Stimulated activated naive CD8-positive, alpha-beta T cell treated with anti-CD3 and anti-CD28 coated beads, Interleukin-15, amount 100 ng/mL, for 72 hours (primary cell): ENCODE measurements at regions not wholly inside any gene's neighbourhood (a gene's known extent, or its start where the extent isn't known, plus 50 kb on each side); places are given as distances from the start of the nearest gene placed in this dataset.
A peak's percentile ranks its signal among the peaks of the same experiment; 100 is the strongest.

ENCODE experiments used
- ATAC-seq: fragments of 150-1000 bp; cut with Tn5 transposase; 2 replicates; pipeline ENCODE4 v1.10.0; 2021; ENCODE audit warnings: mild to moderate bottlenecking, moderate library complexity
- DNase-seq, 2 donors: peaks; one replicate each; pipeline ENCODE4 v3.0.0; 2021 to 2022
- H3K27ac Mint-ChIP-seq, 2 donors: one replicate each; pipeline ENCODE4 v1.8.0; 2022; ENCODE audit warnings: mild to moderate bottlenecking in 2 of 2, mixed read lengths in 2 of 2, moderate library complexity in 2 of 2
- H3K27me3 Mint-ChIP-seq: one replicate; pipeline ENCODE4 v1.8.0; 2022; ENCODE audit warnings: mixed read lengths
- H3K4me1 Mint-ChIP-seq: one replicate; pipeline ENCODE4 v1.8.0; 2022; ENCODE audit warnings: mild to moderate bottlenecking, mixed read lengths
- H3K4me3 Mint-ChIP-seq, 2 donors: one replicate each; pipeline ENCODE4 v1.8.0; 2022; ENCODE audit warnings: mild to moderate bottlenecking in 2 of 2, mixed read lengths in 2 of 2, moderate library complexity in 1 of 2
- H3K9me3 Mint-ChIP-seq, 2 donors: one replicate each; pipeline ENCODE4 v1.8.0; 2022; ENCODE audit warnings: mixed read lengths in 2 of 2

DNA sequence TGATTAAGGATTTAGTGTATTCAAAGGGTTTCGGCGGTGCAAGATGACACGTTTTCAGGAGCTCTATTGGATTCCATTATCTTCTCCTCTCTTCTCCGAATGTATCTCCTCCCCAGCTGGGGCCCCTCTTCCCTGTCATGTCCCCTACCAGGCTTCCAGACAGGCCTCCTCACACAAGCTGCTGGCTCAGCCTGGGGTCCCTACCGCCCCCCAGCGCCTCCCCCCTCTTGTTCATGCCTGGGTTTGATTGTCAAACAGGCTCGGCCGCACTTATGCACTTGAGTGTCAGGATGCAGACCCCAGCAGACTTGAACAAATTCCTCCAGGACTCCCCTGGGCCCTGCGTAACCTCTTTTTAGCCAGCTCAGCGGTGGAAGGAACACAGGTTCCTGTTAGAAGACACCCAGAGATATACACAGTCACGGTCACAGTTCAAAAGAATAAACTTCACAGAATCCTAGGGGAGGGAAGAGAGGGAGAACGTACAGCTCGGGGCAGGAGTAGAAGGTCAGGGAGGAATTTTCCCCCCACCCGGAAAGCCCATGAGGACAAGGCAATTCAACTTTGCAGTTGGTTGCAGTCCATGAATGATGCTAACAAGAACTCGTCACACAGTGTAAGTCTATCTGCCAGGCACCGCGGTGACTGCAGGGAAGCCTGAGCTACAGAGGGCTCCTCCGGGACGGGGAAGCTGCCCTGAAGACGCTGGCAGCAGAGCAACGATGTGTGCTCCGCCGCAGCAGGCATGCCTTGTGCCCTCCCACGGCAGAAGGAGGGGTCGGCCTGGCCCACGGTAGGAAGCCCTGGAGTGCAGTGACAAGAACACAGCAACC, 560.0 kb downstream of the BNC2 start:
- ATAC-seq (no peak), DNase-seq (no peak)
- Mint-ChIP-seq H3K4me1 (no peaks in the 10 kb centered on the region), H3K27ac (no peak overlapping the region), H3K9me3 (no peaks in the 10 kb centered on the region), H3K27me3 (peaks cover 7% of the 10 kb centered on the region), H3K4me3 (no peak overlapping the region)

DNA sequence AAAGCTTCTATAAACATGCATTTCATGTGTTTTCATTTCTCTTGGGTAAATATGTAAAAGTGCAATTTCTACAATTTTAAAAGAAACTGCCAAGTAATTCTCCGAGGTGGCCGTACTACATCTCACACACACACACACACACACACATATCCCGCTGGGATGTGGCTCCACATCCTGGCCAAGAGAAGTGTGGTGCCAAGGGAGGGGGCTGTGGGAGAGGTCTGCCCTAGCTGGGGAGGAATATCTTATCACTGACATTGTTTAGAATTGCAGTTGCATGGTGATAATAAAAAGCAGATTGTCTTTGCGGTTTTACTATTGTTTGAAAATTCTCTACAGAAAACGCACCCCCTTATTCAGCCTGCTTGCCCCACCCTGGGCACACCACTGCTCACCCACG, 558.4 kb downstream of the BNC2 start:
- DNase-seq (no peak), ATAC-seq (no peak)
- H3K4me1 Mint-ChIP-seq: no peaks in the 10 kb centered on the region
- no peak overlapping the region for H3K4me3 Mint-ChIP-seq
- peaks cover 7% of the 10 kb centered on the region for H3K27me3 Mint-ChIP-seq
- no peak overlapping the region for H3K27ac Mint-ChIP-seq
- H3K9me3 Mint-ChIP-seq: no peaks in the 10 kb centered on the region

DNA sequence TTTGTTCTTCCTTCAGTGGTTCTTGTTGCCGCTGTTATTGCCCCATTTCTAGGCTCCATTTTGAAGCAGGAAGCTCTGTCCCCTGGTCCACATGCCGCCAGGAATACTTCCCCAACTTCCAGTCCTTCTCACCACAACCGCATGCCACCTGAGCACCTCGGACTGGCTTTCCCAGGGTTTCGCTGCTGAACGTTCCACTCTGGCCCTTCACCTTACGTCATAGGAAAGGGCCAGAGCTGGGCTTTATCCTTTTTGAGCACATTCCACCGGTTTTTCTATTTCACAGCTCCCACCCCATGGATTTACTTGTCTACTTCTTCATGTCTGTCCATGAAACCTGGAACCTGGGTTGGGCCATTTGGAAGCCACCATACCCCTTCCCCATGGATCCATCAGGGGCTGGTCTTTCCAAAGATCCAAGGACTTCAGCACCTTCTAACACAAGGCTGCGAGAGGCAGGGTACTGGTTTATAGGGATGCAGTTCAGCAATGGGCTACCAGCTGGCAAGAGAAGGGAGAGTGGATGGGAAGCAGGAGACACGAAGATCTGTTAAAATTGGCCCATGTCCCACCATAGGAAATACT, 557.4 kb downstream of the BNC2 start:
- Mint-ChIP-seq H3K4me3 (no peak overlapping the region), H3K9me3 (no peaks in the 10 kb centered on the region), H3K27me3 (peaks cover 7% of the 10 kb centered on the region), H3K4me1 (no peaks in the 10 kb centered on the region), H3K27ac (no peak overlapping the region)
- DNase-seq (no peak), ATAC-seq (no peak)

DNA sequence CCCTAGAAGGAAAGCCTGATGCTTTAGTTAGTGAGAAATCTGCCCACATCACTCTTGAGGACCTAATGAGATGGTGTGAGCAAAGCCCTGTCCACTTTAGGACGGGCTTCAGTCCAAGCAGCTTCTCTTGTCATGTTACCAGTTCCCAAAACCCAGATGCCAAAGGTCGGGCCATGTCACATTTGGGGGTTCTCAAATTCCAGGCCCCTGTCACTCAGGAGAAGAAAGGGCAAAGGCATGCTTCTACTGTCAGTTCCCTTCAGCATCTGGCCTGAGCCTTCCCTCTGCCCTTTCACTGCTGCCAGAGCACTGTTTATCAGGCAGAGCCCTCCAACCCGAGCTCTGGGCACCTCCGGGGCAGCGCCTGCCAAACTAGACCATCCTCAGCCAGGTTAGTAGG, 556.0 kb downstream of the BNC2 start:
- no peaks in the 10 kb centered on the region for H3K4me1 Mint-ChIP-seq
- no peak for ATAC-seq
- H3K27me3 Mint-ChIP-seq: peaks cover 7% of the 10 kb centered on the region
- no peak for DNase-seq
- H3K9me3 Mint-ChIP-seq: no peaks in the 10 kb centered on the region
- no peak overlapping the region for H3K4me3 Mint-ChIP-seq
- H3K27ac Mint-ChIP-seq: no peak overlapping the region

DNA sequence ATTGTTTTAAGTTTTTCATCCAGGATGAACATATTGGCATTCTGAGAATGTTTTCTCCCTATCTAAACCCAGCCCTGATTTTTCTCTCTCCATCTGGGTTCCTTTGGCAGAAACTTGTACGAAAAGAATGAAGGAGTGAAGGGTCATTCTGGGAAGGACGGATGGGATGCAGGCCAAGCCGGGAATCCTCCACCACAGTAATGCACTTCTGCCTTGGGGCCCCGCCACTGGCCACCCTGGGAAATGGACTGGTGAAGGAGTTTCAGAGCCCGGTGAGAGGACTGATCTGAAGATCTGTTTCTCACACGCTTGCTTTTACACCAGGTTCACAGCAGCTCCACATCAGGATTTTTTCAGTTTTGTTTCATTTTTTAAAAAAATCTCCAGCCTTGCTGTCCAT, 554.8 kb downstream of the BNC2 start:
- Mint-ChIP-seq H3K4me1 (no peaks in the 10 kb centered on the region), H3K27ac (no peak overlapping the region), H3K4me3 (no peak overlapping the region), H3K9me3 (no peaks in the 10 kb centered on the region), H3K27me3 (peaks cover under 1% of the 10 kb centered on the region)
- DNase-seq (no peak), ATAC-seq (no peak)

DNA sequence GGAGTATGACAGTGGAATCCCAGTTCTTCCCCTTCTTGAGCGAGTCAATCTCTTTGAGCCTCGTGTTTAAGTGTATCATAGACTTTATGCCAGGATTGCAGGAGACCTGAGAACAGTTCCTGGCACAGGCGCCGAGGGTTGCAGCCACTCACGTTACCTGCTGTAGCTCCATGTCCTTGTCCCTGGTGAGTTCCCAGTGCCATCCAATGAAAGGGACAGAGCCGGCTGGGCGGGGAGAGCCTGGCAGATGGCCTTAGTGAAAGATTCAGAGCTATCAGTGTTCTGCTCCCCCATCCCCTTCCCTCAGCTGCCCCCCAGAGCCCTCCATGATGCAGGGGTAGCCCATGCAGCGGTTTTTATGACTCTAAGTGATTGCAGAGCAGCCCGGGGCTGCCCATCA, 554.0 kb downstream of the BNC2 start:
- ATAC-seq (no peak), DNase-seq (no peak)
- Mint-ChIP-seq H3K4me3 (no peak overlapping the region), H3K27ac (no peak overlapping the region), H3K27me3 (no peaks in the 10 kb centered on the region), H3K9me3 (no peaks in the 10 kb centered on the region), H3K4me1 (no peaks in the 10 kb centered on the region)

DNA sequence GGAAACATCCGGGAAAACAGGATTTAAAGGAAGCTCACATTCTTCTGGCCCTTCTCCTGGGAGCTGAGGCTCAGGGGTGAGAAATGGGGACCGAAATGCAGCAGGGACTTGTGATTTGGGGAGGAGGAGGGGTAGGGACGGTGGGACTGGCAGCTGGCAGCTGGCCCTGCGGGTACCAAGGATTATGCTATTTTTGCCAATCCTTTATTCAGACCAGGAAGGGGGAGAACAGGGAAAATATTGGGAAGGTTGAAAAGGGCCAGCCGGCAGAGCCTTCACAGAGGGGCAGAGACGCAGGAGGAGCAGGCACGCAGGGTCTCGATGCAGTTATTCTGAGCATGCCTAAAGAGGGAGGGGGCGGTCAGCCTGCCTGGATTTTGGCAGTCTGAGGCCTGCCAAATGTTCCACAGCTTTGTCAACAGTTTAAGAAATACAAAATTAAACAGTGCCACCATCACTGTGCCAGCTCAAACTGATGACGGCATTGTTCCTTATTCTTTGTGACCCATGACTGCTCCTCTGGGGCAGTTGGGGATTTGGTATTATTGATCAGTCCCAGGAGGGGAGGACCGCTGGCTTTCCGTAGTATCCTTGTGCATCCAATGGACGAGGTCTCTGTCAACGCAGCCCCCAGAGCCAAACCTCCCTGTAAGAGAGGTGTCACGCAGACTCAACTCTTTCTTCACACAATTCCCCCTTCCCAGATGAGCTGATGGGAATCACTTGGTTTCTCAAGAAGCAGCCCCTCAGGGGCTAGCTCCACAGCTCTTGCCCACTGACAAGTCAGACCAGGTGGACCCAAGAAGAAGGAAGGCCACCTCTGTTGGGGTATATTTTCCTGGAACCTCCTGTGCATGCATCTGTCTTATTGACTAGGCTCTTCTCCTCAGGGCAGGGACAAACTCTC, 553.3 kb downstream of the BNC2 start:
- H3K27me3 Mint-ChIP-seq: no peaks in the 10 kb centered on the region
- no peaks in the 10 kb centered on the region for H3K9me3 Mint-ChIP-seq
- H3K27ac Mint-ChIP-seq: no peak overlapping the region
- DNase-seq: no peak
- no peaks in the 10 kb centered on the region for H3K4me1 Mint-ChIP-seq
- no peak for ATAC-seq
- no peak overlapping the region for H3K4me3 Mint-ChIP-seq

DNA sequence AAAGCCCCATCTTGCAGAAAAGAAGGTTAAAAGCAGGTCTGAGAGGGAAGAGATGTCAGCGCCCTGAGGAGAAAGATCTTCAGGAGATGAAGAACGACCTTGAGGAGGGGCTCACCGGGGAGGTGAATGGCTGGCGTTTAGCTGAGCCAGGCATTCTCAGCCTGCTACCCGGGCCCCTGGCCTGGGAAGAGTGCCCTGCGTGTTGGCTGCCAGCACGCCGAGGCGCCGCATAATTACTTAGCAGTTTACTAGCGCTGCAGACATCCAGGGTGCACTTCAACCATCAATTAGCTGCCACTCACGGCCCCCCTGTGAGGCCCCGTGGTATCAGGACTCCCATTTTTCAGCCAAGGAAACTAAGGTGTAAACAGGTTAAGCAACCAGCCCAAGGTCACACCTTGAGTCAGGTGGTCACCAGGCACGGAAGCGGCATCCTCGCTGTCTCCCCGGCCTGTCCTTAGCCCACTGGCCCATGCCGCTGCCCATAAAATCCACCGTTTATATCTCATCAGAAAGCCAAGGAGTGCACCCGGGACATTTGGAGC, 551.9 kb downstream of the BNC2 start:
- H3K4me3 Mint-ChIP-seq: no peak overlapping the region
- ATAC-seq (no peak), DNase-seq (no peak)
- no peaks in the 10 kb centered on the region for H3K9me3 Mint-ChIP-seq
- no peaks in the 10 kb centered on the region for H3K27me3 Mint-ChIP-seq
- peak overlapping the region in 1 of 2 donors; percentile 65 for H3K27ac Mint-ChIP-seq
- H3K4me1 Mint-ChIP-seq: no peaks in the 10 kb centered on the region

DNA sequence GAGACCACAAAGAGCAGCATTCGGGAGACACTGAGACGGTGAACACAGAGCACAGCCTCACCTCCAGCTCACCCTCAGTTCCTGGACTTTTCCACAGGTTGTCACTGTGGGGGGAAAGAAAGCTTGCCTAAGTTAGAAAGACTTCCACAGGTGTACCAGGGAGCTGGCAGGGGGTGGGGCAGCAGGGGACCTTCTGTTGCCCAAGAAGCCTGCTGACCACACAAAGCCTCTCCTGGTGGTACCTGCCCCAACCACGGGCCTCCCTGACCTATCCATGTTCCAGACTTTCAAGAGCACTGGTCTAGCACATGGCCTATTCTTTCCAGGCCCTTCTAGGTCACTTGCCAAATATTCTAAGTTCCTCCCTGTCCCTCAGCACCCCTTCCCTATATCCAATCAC, 550.8 kb downstream of the BNC2 start:
- DNase-seq (no peak), ATAC-seq (no peak)
- Mint-ChIP-seq H3K27ac (peak overlapping the region in 1 of 2 donors; percentile 44), H3K4me3 (no peak overlapping the region), H3K9me3 (no peaks in the 10 kb centered on the region), H3K27me3 (no peaks in the 10 kb centered on the region), H3K4me1 (no peaks in the 10 kb centered on the region)

DNA sequence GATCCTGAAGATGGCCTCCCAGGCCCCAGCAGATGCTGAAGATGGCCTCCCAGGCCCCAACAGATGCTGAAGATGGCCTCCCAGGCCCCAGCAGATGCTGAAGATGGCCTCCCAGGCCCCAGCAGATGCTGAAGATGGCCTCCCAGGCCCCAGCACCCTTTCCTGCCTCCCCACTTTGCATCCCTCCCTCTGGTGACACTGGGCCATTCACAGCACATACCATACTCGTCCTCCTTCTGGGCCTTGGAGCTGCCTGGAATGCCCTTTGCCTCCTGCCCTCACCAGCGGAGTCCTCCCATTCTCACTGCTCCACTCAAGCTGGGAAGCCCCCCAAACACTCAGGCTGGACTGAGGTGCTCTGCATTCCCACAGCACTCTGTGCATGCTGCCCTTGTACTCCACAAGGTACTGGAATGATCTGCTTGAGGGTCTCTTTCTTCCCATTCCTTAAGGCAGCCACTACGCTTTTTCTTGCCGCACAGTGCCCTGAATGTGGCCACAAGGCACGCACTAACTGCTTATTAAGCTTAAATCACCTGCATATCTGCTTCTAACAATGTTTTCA, 550.0 kb downstream of the BNC2 start:
- ATAC-seq: no peak
- no peak overlapping the region for H3K27ac Mint-ChIP-seq
- H3K9me3 Mint-ChIP-seq: no peaks in the 10 kb centered on the region
- no peaks in the 10 kb centered on the region for H3K4me1 Mint-ChIP-seq
- no peak overlapping the region for H3K4me3 Mint-ChIP-seq
- no peaks in the 10 kb centered on the region for H3K27me3 Mint-ChIP-seq
- DNase-seq: no peak

DNA sequence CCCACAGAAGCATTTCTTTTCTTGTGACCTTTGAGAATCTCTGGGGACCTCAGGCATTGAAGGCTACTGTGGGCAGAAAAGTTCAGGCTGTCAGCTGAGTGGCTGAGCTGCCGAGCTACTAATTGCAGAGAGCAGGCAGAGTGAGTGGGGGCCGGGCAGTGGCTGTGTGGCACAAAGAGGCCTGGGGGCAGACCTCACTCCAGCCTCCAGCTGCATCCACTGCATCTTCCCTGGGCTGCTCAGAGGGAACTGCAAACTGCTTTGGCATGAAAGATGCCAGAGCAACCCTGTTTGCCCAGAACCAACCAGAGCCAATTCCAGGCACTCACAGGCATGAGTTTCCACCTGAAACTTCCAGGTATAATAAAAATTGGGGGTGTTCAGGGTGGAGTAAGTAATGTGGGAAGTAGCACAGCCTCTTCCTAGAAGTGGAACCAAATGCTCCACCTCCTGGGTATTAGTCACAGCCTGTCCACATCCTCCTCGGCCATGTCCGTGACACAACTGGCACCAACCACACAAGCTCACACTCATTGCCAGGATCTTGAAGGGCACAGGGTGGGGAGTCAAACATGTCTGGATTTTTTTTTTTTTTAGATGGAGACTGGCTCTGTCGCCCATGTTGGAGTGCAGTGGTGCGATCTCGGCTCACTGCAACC, 548.9 kb downstream of the BNC2 start:
- Mint-ChIP-seq H3K4me1 (no peaks in the 10 kb centered on the region), H3K9me3 (no peaks in the 10 kb centered on the region), H3K27ac (no peak overlapping the region), H3K4me3 (no peak overlapping the region), H3K27me3 (no peaks in the 10 kb centered on the region)
- ATAC-seq (peak; percentile 26), DNase-seq (no peak)

DNA sequence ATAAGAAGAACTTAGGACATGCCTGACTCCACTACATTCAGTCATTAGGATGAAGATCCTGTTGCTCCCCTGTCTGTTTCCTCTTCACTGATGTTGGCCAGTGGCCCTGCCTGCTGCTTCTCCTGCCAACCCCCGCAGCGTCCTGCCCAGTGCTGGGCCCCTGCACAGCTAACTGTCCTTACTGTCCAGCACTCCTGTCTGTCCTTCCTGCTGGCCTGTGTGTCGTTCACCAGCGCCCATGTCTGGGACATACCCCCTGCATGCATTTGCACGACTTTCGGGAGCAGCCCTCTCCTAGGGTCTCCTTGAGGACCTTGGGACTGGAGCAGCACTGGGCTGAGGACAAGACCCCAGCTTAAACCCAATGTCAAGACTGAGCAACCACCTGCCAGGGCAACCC, 547.6 kb downstream of the BNC2 start:
- Mint-ChIP-seq H3K4me3 (no peak overlapping the region), H3K27me3 (no peaks in the 10 kb centered on the region), H3K9me3 (no peaks in the 10 kb centered on the region), H3K27ac (no peak overlapping the region), H3K4me1 (no peaks in the 10 kb centered on the region)
- DNase-seq: no peak
- no peak for ATAC-seq

DNA sequence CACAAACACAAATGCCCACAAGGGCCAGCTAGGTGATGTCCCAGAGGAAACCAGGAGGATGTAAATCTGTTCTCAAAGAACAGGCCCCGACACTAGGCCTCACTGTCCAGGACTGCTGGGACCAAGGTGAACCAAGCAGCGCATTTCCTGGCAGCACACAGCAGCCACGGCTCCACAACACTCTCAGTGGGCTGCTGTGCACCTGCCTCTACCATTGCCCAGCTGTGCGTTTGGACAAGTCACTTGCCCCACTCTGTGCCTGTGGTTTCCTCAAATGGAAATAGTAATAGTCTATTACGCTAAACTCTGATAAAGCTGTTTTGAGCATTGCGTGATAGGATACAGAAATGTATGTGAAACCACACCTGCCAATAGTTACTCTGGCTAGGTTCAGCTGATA, 544.5 kb downstream of the BNC2 start:
- no peak overlapping the region for H3K27ac Mint-ChIP-seq
- ATAC-seq: no peak
- H3K27me3 Mint-ChIP-seq: no peaks in the 10 kb centered on the region
- no peak for DNase-seq
- H3K4me1 Mint-ChIP-seq: no peaks in the 10 kb centered on the region
- H3K4me3 Mint-ChIP-seq: no peak overlapping the region
- H3K9me3 Mint-ChIP-seq: no peaks in the 10 kb centered on the region

DNA sequence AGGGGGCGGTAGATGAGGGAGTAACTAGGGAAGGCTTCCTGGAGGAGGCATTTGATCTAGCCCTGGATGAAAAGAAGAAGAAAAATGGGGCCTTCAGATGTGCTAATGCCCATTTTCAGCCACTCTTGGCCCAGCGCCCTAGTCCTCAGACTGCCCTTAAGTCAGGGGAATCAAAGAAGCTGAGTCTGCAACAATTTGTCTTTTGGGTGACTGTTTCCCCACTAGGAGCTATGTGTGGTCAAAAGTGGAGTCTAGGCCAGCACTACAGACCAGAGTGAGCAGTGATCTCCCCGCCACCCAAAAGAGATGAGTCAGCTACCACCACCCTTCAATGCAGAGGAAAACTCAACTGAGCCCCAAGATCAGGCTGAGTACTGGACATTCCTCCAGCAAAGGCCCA, 542.1 kb downstream of the BNC2 start:
- ATAC-seq (no peak), DNase-seq (no peak)
- Mint-ChIP-seq H3K27me3 (no peaks in the 10 kb centered on the region), H3K4me3 (no peak overlapping the region), H3K4me1 (no peaks in the 10 kb centered on the region), H3K9me3 (no peaks in the 10 kb centered on the region), H3K27ac (no peak overlapping the region)

DNA sequence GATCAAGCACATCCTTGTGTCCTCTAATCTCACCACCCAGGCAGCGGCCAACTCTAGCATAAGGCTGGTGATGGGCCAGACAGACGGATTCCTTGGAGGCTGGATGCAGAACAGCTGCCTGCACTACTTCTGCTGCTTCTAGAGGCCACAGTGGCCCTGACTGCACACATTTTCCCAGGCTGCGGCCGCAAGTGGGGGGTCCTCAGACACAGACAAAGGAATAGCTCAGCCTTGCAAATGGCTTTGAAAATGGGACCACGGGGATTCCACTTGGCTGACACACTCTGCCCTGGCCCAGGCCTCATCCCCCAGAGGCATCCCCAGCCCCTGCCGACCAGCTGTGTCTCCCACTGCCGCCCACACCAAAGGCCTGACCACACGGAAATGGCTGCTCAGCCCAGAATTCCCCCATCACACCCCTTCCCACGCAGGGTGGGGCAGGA, 540.8 kb downstream of the BNC2 start:
- Mint-ChIP-seq H3K27me3 (no peaks in the 10 kb centered on the region), H3K27ac (no peak overlapping the region), H3K4me3 (no peak overlapping the region), H3K9me3 (no peaks in the 10 kb centered on the region), H3K4me1 (no peaks in the 10 kb centered on the region)
- no peak for ATAC-seq
- DNase-seq: no peak
